CD4-positive, alpha-beta T cell treated with Interleukin-6 for 4 hours (primary cell): ENCODE measurements at regions not wholly inside any gene's neighbourhood (a gene's known extent, or its start where the extent isn't known, plus 50 kb on each side); places are given as distances from the start of the nearest gene placed in this dataset.
"Not testable (repeated sequence)": the region's sequence is repeated elsewhere in the genome, so short reads cannot be mapped to it uniquely, and the experiment has no call there.

Source experiments
- DNase-seq: peaks from one replicate; pipeline ENCODE4 v3.0.0-alpha.2; 2020; ENCODE audit warnings: mixed read lengths

DNA sequence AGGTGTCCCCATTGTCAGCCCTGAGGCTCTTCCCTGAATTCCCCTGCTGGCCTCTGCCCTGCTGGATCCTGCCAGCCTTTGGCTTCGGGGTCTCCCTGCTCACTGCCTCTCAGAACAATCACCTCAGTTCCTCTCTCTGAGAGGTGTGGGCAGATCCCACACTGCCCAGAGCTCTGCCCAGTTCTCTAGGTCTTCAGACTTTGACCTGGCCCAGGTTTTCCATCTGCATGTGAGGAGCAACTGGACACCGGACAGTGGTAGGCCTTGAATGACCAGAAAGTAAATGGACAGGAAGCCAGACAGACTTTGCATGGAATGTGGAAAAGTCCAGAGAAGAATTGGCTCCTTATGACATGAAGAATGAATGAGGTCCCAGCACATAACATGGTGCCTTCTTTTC is 111.8 kb downstream of the FOXD4L6 start:
- not testable (repeated sequence) for DNase-seq

- DNase-seq: not testable (repeated sequence)
Measured at GRCh38 chr9:40999952-41000700, 128.4 kb downstream of the FOXD4L6 start.

DNA sequence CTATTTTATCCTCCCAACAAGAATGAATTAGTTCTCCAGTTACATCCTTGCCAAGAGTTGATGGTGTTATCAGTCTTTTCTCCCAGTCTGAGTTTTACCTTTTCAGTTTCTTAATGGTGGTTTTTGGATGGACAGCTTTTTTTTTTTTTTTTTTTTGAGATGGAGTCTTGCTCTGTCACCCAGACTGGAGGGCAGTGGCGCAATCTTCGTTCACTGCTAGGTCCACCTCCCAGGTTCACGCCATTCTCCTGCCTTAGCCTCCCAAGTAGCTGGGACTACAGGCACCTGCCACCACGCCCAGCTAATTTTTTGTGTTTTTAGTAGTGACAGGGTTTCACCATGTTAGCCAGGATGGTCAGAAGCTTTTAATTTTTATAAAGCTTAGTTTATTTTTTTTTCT is 133.0 kb downstream of the FOXD4L6 start:
- not testable (repeated sequence) for DNase-seq

GRCh38 chr9:40993842-40994241 is 134.6 kb downstream of the FOXD4L6 start:
- not testable (repeated sequence) for DNase-seq

DNA sequence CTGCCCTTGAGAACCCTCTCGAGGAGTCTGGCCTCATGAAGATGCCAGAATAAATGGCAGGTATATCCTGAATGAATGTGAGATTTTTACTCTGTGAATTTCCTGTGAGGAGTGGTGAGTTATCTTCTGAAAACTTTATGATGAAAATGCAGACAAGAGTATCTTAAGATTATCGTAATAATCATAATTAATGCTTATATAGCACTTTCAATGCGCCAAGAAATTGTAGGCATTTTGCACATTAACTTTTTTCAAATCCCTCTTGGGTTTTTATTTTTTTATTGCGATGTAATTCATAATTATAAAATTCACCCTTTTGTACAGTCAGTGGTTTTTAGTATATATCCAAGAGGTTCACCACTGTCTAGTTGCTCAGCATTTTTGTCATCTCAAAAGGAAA is 135.1 kb downstream of the FOXD4L6 start:
- DNase-seq: not testable (repeated sequence)

GRCh38 chr9:40992472-40992821 is 136.0 kb downstream of the FOXD4L6 start:
- not testable (repeated sequence) for DNase-seq

DNA sequence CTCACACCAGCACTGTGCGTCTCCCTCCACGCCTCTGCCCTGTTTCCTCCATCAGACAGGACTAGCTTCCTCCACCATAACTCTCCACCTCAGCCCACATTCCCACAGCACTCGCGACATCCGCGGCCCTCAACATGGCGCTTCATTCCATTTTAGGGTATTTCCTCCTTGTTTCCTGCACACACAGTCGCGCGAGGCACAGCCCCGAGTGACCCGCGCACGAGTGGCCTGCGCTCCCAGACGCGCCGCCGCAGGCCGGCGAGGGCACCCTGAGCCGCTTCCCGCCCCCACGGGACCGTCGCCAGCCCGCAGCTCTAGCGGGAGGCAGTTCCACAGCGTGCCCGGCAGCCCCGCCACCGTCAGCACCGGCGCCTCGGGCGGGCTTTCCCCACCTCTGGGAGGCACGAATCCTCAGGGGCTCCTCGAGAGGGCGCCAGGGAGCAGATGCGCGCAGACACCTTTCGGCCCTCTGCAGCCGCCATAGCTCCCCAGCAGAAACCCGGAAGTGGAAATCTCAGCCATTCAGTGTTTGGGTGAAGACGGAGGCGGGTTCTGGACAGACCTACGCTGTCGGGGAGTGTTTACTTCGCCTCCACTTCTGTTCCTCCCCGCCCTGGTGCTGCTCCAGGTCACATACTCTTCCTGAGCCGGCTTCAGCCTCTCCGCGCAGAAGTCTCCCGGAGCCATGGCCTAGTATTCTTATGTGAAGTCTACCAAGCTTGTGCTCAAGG is 136.6 kb downstream of the FOXD4L6 start:
- peak; percentile 99 for DNase-seq

- not testable (repeated sequence) for DNase-seq
Measured at GRCh38 chr9:40991100-40991740, 137.3 kb downstream of the FOXD4L6 start.

- not testable (repeated sequence) for DNase-seq
Measured at GRCh38 chr9:40986332-40986731, 142.1 kb downstream of the FOXD4L6 start.

GRCh38 chr9:40975351-40975750 is 153.1 kb downstream of the FOXD4L6 start:
- DNase-seq: not testable (repeated sequence)

DNA sequence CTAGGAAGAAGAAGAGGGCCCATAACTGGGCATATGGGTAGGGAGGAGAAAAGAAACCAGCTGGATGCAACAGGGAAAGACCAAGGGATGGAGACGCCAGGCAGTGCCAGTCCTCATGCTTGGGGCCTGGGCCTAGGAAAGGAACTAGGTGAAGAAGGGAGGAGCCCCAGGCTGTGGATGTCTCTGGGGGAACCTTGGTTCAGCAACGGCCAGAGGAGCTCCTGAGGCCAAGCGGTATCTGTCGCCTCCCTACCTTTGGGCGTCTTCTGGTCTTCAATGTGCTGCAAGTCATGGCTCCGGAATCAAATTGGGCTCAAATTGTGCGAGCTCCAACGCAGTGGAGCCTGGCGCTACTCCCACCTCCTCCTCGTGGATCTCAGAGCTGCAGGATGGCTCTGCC is 153.6 kb downstream of the FOXD4L6 start:
- DNase-seq: not testable (repeated sequence)

GRCh38 chr9:40971773-40972172 is 156.7 kb downstream of the FOXD4L6 start:
- DNase-seq: not testable (repeated sequence)

DNA sequence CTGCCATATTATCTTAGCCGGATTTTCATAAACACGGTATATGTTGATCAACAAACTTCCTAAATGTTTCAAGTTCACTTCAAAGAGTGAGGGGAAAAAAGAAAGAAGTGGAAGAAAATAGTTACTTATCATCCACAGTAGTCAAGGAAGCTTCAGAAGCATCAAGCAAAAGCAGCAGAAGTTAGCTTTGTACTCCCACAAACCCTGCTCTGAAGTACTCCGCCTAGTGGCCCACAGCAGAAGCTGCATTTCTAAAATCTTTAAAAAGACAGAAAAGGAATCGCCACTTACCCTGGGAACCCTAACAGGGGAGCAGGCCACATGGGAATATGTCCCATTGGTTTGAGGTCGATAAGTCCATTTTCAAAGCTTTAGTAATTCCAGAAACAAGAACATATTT is 158.1 kb downstream of the FOXD4L6 start:
- DNase-seq: not testable (repeated sequence)

DNA sequence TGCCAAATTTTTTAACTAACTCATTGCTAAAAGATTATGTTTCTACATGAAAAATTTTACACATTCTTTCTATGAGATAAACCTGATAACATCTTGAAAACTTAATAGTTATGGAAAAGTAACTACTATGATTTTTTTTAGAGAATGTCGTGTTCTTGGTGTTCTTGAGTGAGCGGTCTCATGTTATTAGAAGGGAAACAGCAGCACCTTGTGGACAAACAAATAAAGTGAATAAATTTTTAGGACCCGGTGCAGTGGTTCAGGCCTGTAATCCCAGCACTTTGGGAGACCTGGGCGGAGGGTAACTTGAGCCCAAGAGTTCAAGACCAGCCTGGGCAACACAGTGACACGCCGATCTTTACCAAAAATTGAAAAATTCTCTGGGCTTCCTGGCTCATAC is 166.0 kb downstream of the FOXD4L6 start:
- not testable (repeated sequence) for DNase-seq

GRCh38 chr9:40951876-40952494 is 176.5 kb downstream of the FOXD4L6 start:
- not testable (repeated sequence) for DNase-seq

DNA sequence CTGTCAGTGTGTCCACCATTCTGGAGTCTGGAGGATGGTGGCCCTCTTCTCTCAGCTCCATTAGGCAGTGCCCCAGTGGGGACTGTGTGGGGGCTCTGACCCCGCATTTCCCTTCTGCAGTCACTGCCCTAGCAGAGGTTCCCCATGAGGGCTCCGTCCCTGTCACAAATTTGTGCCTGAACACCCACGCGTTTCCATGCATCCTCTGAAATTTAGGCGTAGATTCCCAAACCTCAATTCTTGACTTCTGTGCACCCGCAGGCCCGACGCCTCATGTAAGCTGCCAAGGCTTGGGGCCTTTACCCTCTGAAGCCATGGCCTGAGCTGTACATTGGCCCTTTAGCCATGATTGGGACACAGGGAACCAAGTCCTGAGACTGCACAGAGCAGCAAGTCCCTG is 182.3 kb downstream of the FOXD4L6 start:
- DNase-seq: not testable (repeated sequence)

DNA sequence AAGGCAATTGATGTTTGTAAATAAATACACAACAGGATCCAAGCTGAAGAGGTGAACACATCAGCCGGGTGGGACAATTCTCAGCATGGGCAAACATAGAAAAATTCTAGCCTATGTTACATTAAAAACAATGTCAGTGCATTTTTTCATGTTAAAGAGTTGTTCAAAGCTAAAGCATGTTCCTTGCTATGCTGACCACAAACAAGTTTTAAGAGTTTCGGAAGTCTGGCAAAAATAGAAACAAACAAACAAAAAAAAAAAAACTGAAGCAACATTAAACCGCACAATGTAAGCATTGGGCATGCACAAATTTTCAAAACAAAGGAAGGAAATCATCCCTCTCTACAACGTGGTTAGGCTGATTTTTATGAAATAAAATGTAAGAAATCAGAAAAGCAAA is 185.8 kb downstream of the FOXD4L6 start:
- DNase-seq: not testable (repeated sequence)

- DNase-seq: not testable (repeated sequence)
Measured at GRCh38 chr9:40939888-40940209, 188.6 kb downstream of the FOXD4L6 start.

- DNase-seq: not testable (repeated sequence)
Measured at GRCh38 chr9:40939201-40939887, 189.1 kb downstream of the FOXD4L6 start.

GRCh38 chr9:40935336-40935735 is 193.1 kb downstream of the FOXD4L6 start:
- DNase-seq: no peak

GRCh38 chr9:40934480-40934879 is 194.0 kb downstream of the FOXD4L6 start:
- not testable (repeated sequence) for DNase-seq

DNA sequence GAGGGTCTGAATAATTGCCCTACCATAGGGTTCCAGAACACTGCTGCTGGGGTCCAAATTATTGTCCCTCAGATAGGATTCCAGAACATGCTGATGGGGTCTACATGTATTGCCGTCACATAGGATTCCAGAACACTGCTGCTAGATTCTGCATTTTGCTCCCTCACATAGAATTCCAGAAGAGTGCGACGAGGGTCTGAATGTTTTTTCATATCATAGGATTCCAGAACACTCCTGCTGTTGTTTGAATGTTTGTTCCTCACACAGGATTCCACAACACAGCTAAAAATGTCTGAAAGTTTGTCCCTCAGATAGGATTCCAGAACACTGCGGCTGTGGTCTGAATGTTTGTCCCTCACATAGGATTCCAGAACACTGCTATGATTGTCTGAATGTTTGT is 198.1 kb downstream of the FOXD4L6 start:
- not testable (repeated sequence) for DNase-seq

DNA sequence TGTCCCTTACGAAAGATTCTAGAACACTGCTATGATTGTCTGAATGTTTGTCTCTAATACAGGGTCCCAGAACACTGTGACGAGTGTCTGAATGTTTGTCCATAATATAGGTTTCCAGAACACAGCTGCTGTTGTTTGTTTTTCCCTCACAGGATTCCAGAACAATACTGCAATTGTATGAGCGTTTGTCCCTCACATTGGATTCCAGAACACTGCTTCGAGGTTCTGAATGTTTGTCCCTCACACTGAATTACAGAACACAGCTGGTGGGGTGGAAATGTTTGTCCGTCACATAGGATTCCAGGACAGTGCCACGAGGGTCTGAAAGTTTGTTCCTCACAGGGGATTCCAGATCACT is 199.0 kb downstream of the FOXD4L6 start:
- not testable (repeated sequence) for DNase-seq
